Left renal pelvis (tissue), 4 donors: ENCODE measurements at regions not wholly inside any gene's neighbourhood (a gene's known extent, or its start where the extent isn't known, plus 50 kb on each side); places are given as distances from the start of the nearest gene placed in this dataset.
"Not testable (repeated sequence)": the region's sequence is repeated elsewhere in the genome, so short reads cannot be mapped to it uniquely, and the experiment has no call there.

Source experiments
- DNase-seq, 4 donors: peaks; one replicate each; pipeline ENCODE4 v3.0.0-alpha.2; 2013; ENCODE audit warnings: low read depth in 4 of 4, low spot score in 3 of 4

DNA sequence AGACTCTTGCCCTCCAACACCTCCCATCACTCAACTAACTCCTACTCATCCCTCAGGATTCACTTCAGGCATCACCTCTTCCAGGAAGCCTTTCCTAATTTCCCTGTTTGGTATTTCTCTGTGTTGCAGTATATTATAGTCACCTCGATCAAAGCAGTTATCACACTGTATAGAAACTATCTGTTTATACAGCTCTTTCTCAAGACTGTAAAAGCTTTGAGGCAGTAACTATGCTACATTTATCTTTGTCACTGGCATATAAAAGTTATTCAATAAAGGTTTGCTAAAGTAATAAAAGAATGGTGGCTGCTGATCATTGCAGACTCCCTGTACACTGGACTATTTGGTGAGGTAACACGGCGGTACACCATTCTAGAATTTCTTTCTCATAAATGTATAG, 284.9 kb downstream of the PAX3 start:
- no peak for DNase-seq

DNA sequence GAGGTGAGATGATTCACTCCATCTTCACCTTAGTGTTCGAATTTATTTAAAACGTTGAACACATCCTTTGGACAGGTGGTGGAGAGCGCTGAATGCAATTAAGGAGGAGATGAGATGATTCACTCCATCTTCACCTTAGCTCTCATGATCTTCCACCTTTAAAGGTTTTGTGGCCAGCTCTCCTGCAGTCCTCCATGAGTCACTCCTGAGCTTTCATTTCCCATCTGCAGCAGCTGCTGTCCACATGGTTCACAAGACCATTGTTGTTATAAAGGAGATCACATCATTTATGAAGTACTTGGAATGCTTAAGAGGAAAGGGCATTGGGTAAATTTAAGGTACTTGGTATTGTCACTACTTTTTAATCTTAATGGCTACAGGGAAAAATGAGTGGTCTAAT, 298.5 kb downstream of the PAX3 start:
- DNase-seq: no peak

DNA sequence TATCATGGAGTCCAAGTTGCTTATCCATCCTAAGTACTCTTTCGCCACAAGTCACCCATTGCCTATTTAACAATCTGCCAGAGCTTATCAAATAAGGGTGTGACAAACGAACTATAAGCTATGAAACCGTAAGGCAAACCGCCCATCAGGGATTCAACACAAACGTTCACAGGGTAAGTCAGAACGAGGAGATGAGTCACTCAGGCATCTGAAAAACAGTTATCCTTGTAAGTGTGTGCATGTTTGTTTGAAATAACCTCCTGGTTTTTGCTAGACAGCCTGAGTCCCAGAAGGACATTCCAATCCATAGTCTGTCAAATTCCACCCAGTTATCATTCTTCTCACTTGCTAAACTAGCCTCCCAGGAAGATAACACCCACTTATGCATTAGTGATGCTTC, 299.1 kb downstream of the PAX3 start:
- no peak for DNase-seq

DNA sequence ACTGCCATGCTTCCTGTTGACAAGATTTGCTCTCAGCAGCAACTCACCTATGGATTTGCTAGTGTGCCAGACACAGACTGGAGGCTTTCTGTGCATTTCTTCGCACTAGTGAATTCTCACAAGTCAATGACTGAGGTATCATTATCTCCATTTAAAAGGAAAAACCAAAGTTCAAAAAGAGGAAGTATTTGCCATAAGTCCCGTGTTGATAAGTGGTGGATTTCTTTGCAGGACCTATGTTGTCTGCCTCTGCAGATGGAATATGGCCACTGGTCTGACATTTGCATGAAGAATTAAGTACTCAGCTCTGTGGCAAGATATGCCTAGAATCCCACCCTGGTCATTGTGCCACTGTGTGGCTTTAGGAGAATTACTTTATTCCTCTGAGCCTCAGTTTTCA, 299.6 kb downstream of the PAX3 start:
- no peak for DNase-seq

DNA sequence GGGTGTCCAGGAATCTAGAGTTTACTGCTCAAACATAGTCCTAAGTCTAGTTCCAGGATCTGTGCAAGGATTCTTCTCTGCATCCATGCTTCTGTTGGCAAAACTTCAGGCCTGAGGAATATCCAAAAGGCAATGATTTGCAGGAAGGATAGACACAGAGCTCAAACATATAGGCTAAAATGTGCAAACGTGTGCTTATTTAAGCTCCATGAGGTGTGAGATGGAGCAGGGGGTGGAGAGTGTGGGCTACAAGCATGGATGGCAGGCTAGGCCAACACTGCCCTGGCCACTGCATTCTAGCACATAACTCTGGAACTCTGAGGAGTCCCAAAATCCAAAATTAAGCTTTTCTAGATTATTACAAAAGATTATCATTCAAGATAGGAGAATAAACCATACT, 301.1 kb downstream of the PAX3 start:
- no peak for DNase-seq

- no peak for DNase-seq
Measured at GRCh38 chr2:221997100-221997499, 301.7 kb downstream of the PAX3 start.

GRCh38 chr2:221994926-221995325, 303.9 kb downstream of the PAX3 start:
- no peak for DNase-seq

DNA sequence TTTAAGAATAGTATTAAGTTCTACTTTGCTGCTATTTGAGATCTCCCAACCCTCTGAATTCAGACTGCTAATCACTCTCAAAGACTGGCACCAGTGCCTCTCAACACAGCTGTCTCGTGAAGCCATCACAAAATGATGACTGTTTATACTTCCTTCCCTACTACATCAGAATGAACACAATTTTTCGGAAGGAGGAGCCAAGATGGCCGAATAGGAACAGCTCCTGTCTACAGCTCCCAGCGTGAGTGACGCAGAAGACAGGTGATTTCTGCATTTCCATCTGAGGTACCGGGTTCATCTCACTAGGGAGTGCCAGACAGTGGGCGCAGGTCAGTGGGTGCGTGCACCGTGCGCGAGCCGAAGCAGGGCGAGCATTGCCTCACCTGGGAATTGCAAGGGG, 314.4 kb downstream of the PAX3 start:
- DNase-seq: not testable (repeated sequence)

- no peak for DNase-seq
Measured at GRCh38 chr2:221981912-221982470, 316.8 kb downstream of the PAX3 start.

DNA sequence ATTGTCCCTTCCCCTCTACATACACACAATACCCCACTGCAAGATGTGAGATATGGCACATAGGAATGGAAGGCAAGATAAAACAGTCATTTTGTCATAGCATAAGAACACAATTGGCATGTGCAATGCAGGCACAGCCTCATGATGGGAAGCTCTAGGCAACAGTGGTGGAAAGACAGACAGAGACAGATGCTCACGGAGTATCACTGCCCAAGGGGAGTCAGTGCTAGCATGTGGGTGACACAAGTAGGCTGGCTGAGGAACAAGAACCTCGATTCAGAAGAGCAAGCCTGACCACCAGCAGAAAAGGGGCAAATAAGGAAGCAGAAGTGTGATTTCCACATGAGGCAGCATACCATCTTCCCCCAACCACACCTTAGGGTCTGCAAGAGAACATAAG, 323.6 kb downstream of the PAX3 start:
- no peak for DNase-seq

- no peak for DNase-seq
Measured at GRCh38 chr2:221973902-221974301, 324.9 kb downstream of the PAX3 start.

- no peak for DNase-seq
Measured at GRCh38 chr2:221973502-221973901, 325.3 kb downstream of the PAX3 start.

- no peak for DNase-seq
Measured at GRCh38 chr2:221972813-221973478, 325.9 kb downstream of the PAX3 start.

DNA sequence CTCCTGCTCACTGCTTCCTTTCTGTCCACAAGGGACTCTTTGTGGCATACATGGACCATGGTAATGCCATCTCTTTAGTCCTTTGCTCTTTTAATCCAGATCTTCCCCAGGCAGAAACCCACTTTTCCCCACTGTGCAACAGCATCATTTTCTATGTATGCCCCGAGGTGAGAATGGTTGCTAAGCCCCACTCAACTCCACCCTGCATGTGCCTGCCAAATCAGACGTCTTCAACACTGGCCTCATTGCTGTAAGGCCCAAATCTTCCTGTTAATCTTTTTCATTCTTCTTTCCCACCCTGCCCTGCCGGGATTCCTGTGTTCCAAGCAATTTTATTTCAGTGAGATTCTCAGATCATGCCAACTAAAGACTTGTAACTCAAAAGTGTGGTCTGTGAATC, 328.4 kb downstream of the PAX3 start:
- DNase-seq: no peak

GRCh38 chr2:221969830-221970144, 329.0 kb downstream of the PAX3 start:
- DNase-seq: no peak

- peak in 3 of 4 donors; percentile 11 to 18 (median 12) for DNase-seq
Measured at GRCh38 chr2:221969087-221969829, 329.5 kb downstream of the PAX3 start.

DNA sequence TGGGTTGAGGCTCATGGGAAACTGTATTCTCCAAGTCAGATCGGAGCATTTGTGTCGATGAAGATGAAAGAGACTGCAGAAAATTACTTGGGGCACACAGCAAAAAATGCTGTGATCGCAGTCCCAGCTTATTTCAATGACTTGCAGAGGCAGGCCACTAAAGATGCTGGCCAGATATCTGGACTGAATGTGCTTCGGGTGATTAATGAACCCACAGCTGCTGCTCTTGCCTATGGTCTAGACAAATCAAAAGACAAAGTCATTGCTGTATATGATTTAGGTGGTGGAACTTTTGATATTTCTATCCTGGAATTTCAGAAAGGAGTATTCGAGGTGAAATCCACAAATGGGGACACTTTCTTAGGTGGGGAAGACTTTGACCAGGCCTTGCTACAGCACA, 336.6 kb downstream of the PAX3 start:
- no peak for DNase-seq

DNA sequence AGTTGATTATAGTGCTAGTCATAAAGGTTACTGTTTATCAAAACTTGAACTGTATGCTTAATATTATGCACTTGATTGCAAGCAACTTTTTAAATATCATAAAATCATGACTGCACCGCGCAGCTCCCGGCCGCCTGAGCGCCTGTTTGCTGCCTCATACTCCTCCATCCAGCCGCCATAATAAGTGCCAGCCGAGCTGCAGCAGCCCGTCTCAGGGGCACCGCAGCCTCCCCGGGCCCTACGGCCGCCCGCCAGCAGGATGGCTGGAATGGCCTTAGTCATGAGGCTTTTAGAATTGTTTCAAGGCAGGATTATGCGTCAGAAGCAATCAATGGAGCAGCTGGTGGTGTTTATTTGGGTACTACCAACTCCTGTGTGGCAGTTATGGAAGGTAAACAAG, 337.2 kb downstream of the PAX3 start:
- no peak for DNase-seq

DNA sequence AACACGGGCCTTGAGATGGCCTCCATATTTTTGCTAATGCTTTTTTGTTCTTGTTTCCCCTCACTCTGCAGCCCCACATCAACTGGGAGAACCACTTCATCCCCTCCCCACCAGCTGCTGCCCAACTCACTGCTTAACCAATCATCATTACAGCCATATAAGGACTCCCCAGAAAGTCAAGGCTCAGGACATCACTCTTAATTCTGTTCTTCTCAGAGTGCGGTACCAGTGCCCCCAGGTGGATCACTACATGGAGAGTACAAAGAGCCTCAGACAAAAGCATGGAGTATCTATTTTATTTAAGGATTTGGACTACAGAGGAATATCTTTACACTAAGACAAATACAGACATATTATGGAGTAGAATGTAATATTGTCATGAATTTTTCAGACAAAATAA, 340.6 kb downstream of the PAX3 start:
- no peak for DNase-seq

DNA sequence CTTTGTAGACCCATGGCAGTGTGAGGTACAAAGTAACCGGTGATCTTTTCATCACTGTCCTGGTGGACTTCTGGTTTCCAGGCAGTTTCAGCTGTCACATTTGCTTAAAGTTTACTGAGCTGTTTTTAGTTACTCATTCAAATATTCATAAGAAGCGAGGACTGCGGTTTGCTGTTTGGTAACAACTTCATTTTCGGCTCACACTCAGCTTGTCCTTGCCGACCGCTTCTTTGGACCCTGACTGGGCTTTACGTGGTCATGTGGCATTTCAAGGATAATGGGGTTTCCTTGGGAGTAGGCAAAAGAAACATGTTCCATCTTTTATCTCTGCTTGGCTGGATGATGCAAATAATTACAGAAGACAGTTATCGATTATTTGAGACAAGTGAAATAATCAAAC, 350.7 kb downstream of the PAX3 start:
- no peak for DNase-seq

DNA sequence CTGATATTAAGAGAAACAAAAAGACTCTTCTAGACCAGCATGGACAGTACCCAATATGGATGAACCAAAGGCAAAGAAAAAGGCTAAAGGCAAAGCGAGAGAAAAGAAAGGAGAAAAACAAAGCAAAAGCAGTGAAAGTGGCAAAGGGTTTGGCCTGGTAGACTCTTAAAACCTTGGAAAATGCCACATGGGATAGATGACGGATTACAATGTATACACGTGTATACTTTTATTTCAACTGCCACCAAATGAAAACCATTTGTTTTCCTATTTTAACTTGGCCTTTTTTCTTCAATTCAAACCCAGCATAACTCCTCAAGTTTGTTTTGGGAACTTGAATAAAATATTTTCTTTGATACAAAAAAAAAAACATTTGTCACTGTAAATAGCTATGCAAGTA, 354.3 kb downstream of the PAX3 start:
- DNase-seq: not testable (repeated sequence)

DNA sequence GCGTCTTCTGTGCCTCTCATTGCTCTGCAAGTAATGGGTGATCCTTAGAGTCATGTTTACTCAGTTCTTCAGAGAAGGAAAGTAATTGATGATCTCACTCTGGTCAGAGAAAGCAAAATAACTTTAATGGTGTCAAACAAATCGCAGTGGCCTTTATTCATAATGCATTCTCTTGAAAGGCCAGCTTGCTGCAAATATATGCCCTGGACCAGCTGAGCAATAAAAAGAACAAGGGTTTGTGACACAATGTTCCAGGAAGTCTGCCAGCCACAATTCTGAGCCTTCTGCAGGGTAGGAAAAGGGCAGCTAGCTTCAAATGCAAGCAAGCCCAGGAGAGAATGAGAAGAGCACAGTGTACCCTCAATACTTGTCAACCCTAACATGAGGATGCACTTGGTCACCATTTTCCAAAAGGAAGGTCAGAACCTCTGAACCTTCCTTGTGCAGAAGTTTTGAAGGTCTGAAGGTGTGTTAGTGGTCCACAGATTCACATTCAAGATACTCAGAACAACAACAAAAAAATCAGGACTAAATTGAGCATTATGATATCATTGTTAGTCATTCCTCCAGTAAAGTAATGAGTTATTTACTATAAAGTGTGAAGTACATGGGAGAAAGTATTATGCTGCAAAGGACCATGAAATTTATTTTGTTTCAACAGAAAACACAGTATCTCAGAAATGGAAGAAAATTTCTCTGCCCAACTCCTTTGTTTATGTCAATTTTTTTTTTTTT, 355.6 kb downstream of the PAX3 start:
- DNase-seq: no peak
